H1 (cell line): ENCODE measurements at regions not wholly inside any gene's neighbourhood (a gene's known extent, or its start where the extent isn't known, plus 50 kb on each side); places are given as distances from the start of the nearest gene placed in this dataset.

Experiments used
- CTCF ChIA-PET: fragments of 300-600 bp; sonication (Branson Sonifier 250); formaldehyde crosslinking; loops from one replicate; lab custom pipeline; 2021; ENCODE audit not compliant: partially characterized antibody; lab: Charles Lee
- POLR2A ChIA-PET: fragments of 300-600 bp; sonication (Branson Sonifier 250); formaldehyde crosslinking; loops from one replicate; lab custom pipeline; 2021; ENCODE audit warnings: inconsistent platforms; ENCODE audit not compliant: partially characterized antibody; lab: Charles Lee
- DNase-seq, 2 experiments: peaks; one replicate each; pipeline versions ENCODE4 v3.0.0 to v3.0.0-alpha.2; 2010 to 2022; ENCODE audit warnings: low spot score in 2 of 2, low read depth in 1 of 2, mixed read lengths in 1 of 2
- FAIRE-seq: peaks from 2 replicates; lab custom pipeline; 2011; peaks lifted over from hg19 to GRCh38; lab: Jason Lieb, UNC
- H2AFZ ChIP-seq: 2 replicates; pipeline ENCODE4 v1.8.1; 2012; ENCODE audit warnings: low read length, inconsistent platforms
- H2AK5ac ChIP-seq: 2 replicates; pipeline ENCODE4 v1.6.1; 2013; ENCODE audit warnings: low read depth, low read length
- H2BK120ac ChIP-seq: replicated peaks from 2 replicates; pipeline ENCODE3; 2013; ENCODE audit warnings: low read depth, low read length, inconsistent platforms
- H2BK12ac ChIP-seq: 2 replicates; pipeline ENCODE4 v1.6.1; 2013; ENCODE audit warnings: low read depth, low read length
- H2BK15ac ChIP-seq: 2 replicates; pipeline ENCODE4 v1.6.1; 2013; ENCODE audit warnings: low read length
- H2BK20ac ChIP-seq: 2 replicates; pipeline ENCODE4 v1.6.1; 2013; ENCODE audit warnings: low read length
- H2BK5ac ChIP-seq: 2 replicates; pipeline ENCODE4 v1.6.1; 2013; ENCODE audit warnings: low read depth, low read length
- H3K14ac ChIP-seq: 2 replicates; pipeline ENCODE4 v1.6.1; 2013; ENCODE audit warnings: inconsistent platforms; ENCODE audit not compliant: insufficient read length
- H3K18ac ChIP-seq: 2 replicates; pipeline ENCODE4 v1.6.1; 2013; ENCODE audit warnings: low read length; ENCODE audit errors: extremely low read depth
- H3K23ac ChIP-seq: 2 replicates; pipeline ENCODE4 v1.6.1; 2013; ENCODE audit warnings: inconsistent platforms; ENCODE audit not compliant: insufficient read length
- H3K23me2 ChIP-seq: 2 replicates; pipeline ENCODE4 v1.6.1; 2013; ENCODE audit warnings: low read depth, low read length
- H3K27ac ChIP-seq: 2 replicates; pipeline ENCODE4 v1.6.1; 2011; ENCODE audit warnings: low read depth, low read length, inconsistent platforms
- H3K27me3 ChIP-seq, 4 experiments: replicated peaks in 1 of 4; 1 replicate in 1 of 4; 2 replicates in 3 of 4; pipeline versions ENCODE4 v1.6.1 to v1.8.1; 2011 to 2013; ENCODE audit warnings: low read length in 3 of 4, mild to moderate bottlenecking in 3 of 4, inconsistent platforms in 2 of 4, mixed read lengths in 2 of 4, moderate library complexity in 1 of 4; ENCODE audit not compliant: control insufficient read depth in 3 of 4, insufficient read depth in 3 of 4; ENCODE audit errors: extremely low read depth in 1 of 4
- H3K36me3 ChIP-seq, 4 experiments: 2 replicates each; pipeline versions ENCODE4 v1.6.1 to v1.8.1; 2011 to 2013; ENCODE audit warnings: mild to moderate bottlenecking in 4 of 4, low read length in 3 of 4, moderate library complexity in 2 of 4, control low read depth in 1 of 4, inconsistent platforms in 1 of 4; ENCODE audit not compliant: insufficient read depth in 4 of 4, control insufficient read depth in 2 of 4
- H3K4ac ChIP-seq: replicated peaks from 2 replicates; pipeline ENCODE3; 2013; ENCODE audit warnings: low read length, low read depth, mixed read lengths, inconsistent platforms; ENCODE audit not compliant: insufficient read length
- H3K4me1 ChIP-seq, 4 experiments: replicated peaks in 1 of 4; 1 replicate in 1 of 4; 2 replicates in 3 of 4; pipeline versions ENCODE4 v1.6.1 to v1.8.1; 2011 to 2013; ENCODE audit warnings: low read length in 3 of 4, inconsistent platforms in 2 of 4, mixed read lengths in 1 of 4; ENCODE audit not compliant: insufficient read depth in 4 of 4, control insufficient read depth in 3 of 4
- H3K4me2 ChIP-seq, 2 experiments: 2 replicates each; pipeline versions ENCODE4 v1.6.1 to v1.8.1; 2011 to 2013; ENCODE audit warnings: low read depth in 2 of 2, low read length in 2 of 2, control low read depth in 1 of 2, inconsistent platforms in 1 of 2, mild to moderate bottlenecking in 1 of 2; ENCODE audit not compliant: insufficient read depth in 1 of 2
- H3K4me3 ChIP-seq, 4 experiments: fragments of 200-600, 300-600 bp in 1 of 4; sonication (generic), shearing (Covaris generic), sonication (Bioruptor Twin) in 1 of 4; 2 replicates each; pipeline versions ENCODE4 v1.5.1 to v1.8.1; 2011 to 2016; ENCODE audit warnings: low read length in 4 of 4, low read depth in 3 of 4, control low read depth in 2 of 4, inconsistent platforms in 2 of 4, mild to moderate bottlenecking in 2 of 4, mixed read lengths in 1 of 4, moderate library complexity in 1 of 4; ENCODE audit not compliant: insufficient read depth in 2 of 4; ENCODE audit errors: extremely low read depth in 1 of 4
- H3K56ac ChIP-seq: replicated peaks from 2 replicates; pipeline ENCODE3; 2013; ENCODE audit warnings: low read depth, mild to moderate bottlenecking, mixed read lengths, low read length, inconsistent platforms; ENCODE audit not compliant: insufficient read length
- H3K79me1 ChIP-seq: 2 replicates; pipeline ENCODE4 v1.6.1; 2013; ENCODE audit warnings: low read depth, low read length, control low read depth
- H3K79me2 ChIP-seq, 2 experiments: 2 replicates each; pipeline versions ENCODE4 v1.6.1 to v1.8.1; 2012 to 2013; ENCODE audit warnings: low read length in 2 of 2, mild to moderate bottlenecking in 2 of 2, inconsistent platforms in 1 of 2; ENCODE audit not compliant: insufficient read depth in 2 of 2, control insufficient read depth in 1 of 2
- H3K9ac ChIP-seq, 4 experiments: replicated peaks in 1 of 4; 1 replicate in 1 of 4; 2 replicates in 3 of 4; pipeline versions ENCODE4 v1.6.1 to v1.8.1; 2011 to 2013; ENCODE audit warnings: low read depth in 3 of 4, low read length in 3 of 4, control low read depth in 2 of 4, mild to moderate bottlenecking in 2 of 4, moderate library complexity in 2 of 4, inconsistent platforms in 1 of 4; ENCODE audit errors: extremely low read depth in 1 of 4
- H3K9me3 ChIP-seq, 2 experiments: 2 replicates each; pipeline versions ENCODE4 v1.6.1 to v1.8.1; 2012 to 2013; ENCODE audit warnings: mild to moderate bottlenecking in 2 of 2, moderate library complexity in 2 of 2, control low read depth in 1 of 2, inconsistent platforms in 1 of 2, low read depth in 1 of 2, low read length in 1 of 2, mixed read lengths in 1 of 2; ENCODE audit not compliant: insufficient read depth in 2 of 2
- H4K20me1 ChIP-seq, 2 experiments: replicated peaks in 1 of 2; 2 replicates each; pipeline versions ENCODE3 to v1.8.1; 2011 to 2013; ENCODE audit warnings: inconsistent platforms in 2 of 2, low read length in 2 of 2, mild to moderate bottlenecking in 1 of 2; ENCODE audit not compliant: insufficient read depth in 2 of 2, control insufficient read depth in 1 of 2
- H4K5ac ChIP-seq: 2 replicates; pipeline ENCODE4 v1.6.1; 2013; ENCODE audit warnings: low read length, low read depth, mixed read lengths, inconsistent platforms; ENCODE audit not compliant: insufficient read length
- H4K8ac ChIP-seq: 2 replicates; pipeline ENCODE4 v1.8.0; 2013; ENCODE audit warnings: mild to moderate bottlenecking, moderate library complexity, low read length, inconsistent platforms; ENCODE audit not compliant: insufficient read depth; ENCODE audit errors: extremely low read depth
- H4K91ac ChIP-seq: replicated peaks from 2 replicates; pipeline ENCODE3; 2013; ENCODE audit warnings: low read length, mixed read lengths, inconsistent platforms; ENCODE audit not compliant: insufficient read length
- E2F6 ChIP-seq: IDR thresholded peaks from 2 replicates; pipeline ENCODE4 v1.6.1; 2012; ENCODE audit warnings: inconsistent platforms
- POU5F1 ChIP-seq: IDR thresholded peaks from 2 replicates; pipeline ENCODE4 v1.6.1; 2011; ENCODE audit warnings: low read depth, mild to moderate bottlenecking, low read length, moderate library complexity
- RAD21 ChIP-seq, 2 experiments: IDR thresholded peaks in 1 of 2; conservative IDR thresholded peaks in 1 of 2; 2 replicates each; pipeline ENCODE4 v1.6.1; 2011; ENCODE audit warnings: low read depth in 2 of 2, low read length in 2 of 2, improper control_type of control experiment in 1 of 2, inconsistent platforms in 1 of 2, mild to moderate bottlenecking in 1 of 2, moderate library complexity in 1 of 2
- WGBS, 2 experiments: shearing (Covaris generic) in 1 of 2; methylation state at CpG; one replicate each; pipeline versions ENCODE4 v1.1.6 to v1.1.7; 2013 to 2015; ENCODE audit warnings: low lambda C conversion rate in 2 of 2, mixed read lengths in 2 of 2, inconsistent platforms in 1 of 2, low coverage in 1 of 2, missing lambda C conversion rate in 1 of 2; ENCODE audit not compliant: insufficient replicate concordance in 2 of 2, insufficient coverage in 1 of 2, insufficient read length in 1 of 2; ENCODE audit errors: extremely low coverage in 1 of 2, missing lambda C conversion rate in 1 of 2; 5-methylcytosine and 5-hydroxymethylcytosine counted together

- Histone ChIP-seq H3K79me1 (0 out of 2 replicates have a peak, but pooled peaks cover 2% of the 10 kb centered on the region), H3K36me3 (peaks cover 0 to 18% (median 6%) of the 10 kb centered on the region in 4 experiments; a peak in 5 of 8 replicates), H3K27me3 (no peaks in the 10 kb centered on the region), H3K56ac (no peak overlapping the region), H3K27ac (no peak overlapping the region), H2BK12ac (no peak overlapping the region), H3K4me2 (no peak overlapping the region), H3K4me3 (no peak overlapping the region), H2BK15ac (no peak overlapping the region), H3K23ac (no peak overlapping the region), H3K23me2 (no peaks in the 10 kb centered on the region), H4K5ac (no peak overlapping the region), H4K20me1 (peaks cover 3 to 27% of the 10 kb centered on the region in 2 experiments), H2AK5ac (no peak overlapping the region), H3K18ac (no peak overlapping the region), H3K9ac (no peak overlapping the region), H3K9me3 (no peaks in the 10 kb centered on the region), H4K8ac (no peak overlapping the region), H2BK5ac (no peak overlapping the region), H4K91ac (no peak overlapping the region), H3K4me1 (no peaks in the 10 kb centered on the region), H2AFZ (no peak overlapping the region), H2BK120ac (no peak overlapping the region), H3K79me2 (peaks cover 0 to 8% of the 10 kb centered on the region in 2 experiments; a peak in 1 of 4 replicates), H3K14ac (no peak overlapping the region), H3K4ac (no peak overlapping the region), H2BK20ac (no peak overlapping the region)
- no peak for TF ChIP-seq POU5F1
- peak; percentile 29 to 30; a peak in 2 of 4 replicates for TF ChIP-seq RAD21 (IDR thresholded peaks at IDR 0.05 in 1 of 2, conservative IDR thresholded peaks at IDR 0.05 in 1 of 2; ENCODE audit: low read depth in 2 of 2, low read length in 2 of 2)
- TF ChIP-seq E2F6: no peak
- no peak for FAIRE-seq
- CTCF ChIA-PET: interaction anchor here (1.1 kb wide), 1 partner anchor 47 kb away, joined by 3 read pairs; no protein-coding TSS in a partner anchor
- POLR2A ChIA-PET: interaction anchor here (1.0 kb wide), 1 partner anchor 74 kb away, joined by 3 read pairs; no protein-coding TSS in a partner anchor
- 96% methylated on average over 4 of the region's 4 CpGs; no CpG with 5 or more reads in 1 of the 2 experiments for WGBS, 2 experiments
- peak in 1 of 2 experiments; percentile 33 for DNase-seq
These were observed 276.5 kb upstream of the AGTR2 start for GRCh38 chrX:115894087-115894486.
